Neural crest cell (in vitro differentiated cells): ENCODE measurements at regions not wholly inside any gene's neighbourhood (a gene's known extent, or its start where the extent isn't known, plus 50 kb on each side); places are given as distances from the start of the nearest gene placed in this dataset.

Source experiments
- DNase-seq: peaks from one replicate; pipeline ENCODE4 v3.0.0; 2021; ENCODE audit warnings: low read depth, mixed read lengths, low spot score
- H3K27ac Mint-ChIP-seq: one replicate; pipeline ENCODE4 v1.8.0; 2021; ENCODE audit warnings: mild to moderate bottlenecking, mixed read lengths; ENCODE audit not compliant: unreplicated experiment
- H3K27me3 Mint-ChIP-seq: 2 replicates; pipeline ENCODE4 v1.8.0; 2021; ENCODE audit warnings: low read depth, mild to moderate bottlenecking, mixed read lengths
- H3K36me3 Mint-ChIP-seq: 2 replicates; pipeline ENCODE4 v1.8.0; 2021; ENCODE audit warnings: low read depth, mild to moderate bottlenecking, mixed read lengths
- H3K4me1 Mint-ChIP-seq: 2 replicates; pipeline ENCODE4 v1.8.0; 2021; ENCODE audit warnings: mixed read lengths
- H3K4me3 Mint-ChIP-seq: one replicate; pipeline ENCODE4 v1.8.0; 2021; ENCODE audit warnings: mild to moderate bottlenecking, mixed read lengths
- H3K9me3 Mint-ChIP-seq: 2 replicates; pipeline ENCODE4 v1.8.0; 2021; ENCODE audit warnings: mixed read lengths
- TF ChIP-seq, protein P1 (sequence below): fragments of 200-600 bp; sonication (generic); conservative IDR thresholded peaks from 2 replicates; pipeline ENCODE4 v1.5.0; 2021; ENCODE audit warnings: antibody characterized with exemption, mild to moderate bottlenecking

DNA sequence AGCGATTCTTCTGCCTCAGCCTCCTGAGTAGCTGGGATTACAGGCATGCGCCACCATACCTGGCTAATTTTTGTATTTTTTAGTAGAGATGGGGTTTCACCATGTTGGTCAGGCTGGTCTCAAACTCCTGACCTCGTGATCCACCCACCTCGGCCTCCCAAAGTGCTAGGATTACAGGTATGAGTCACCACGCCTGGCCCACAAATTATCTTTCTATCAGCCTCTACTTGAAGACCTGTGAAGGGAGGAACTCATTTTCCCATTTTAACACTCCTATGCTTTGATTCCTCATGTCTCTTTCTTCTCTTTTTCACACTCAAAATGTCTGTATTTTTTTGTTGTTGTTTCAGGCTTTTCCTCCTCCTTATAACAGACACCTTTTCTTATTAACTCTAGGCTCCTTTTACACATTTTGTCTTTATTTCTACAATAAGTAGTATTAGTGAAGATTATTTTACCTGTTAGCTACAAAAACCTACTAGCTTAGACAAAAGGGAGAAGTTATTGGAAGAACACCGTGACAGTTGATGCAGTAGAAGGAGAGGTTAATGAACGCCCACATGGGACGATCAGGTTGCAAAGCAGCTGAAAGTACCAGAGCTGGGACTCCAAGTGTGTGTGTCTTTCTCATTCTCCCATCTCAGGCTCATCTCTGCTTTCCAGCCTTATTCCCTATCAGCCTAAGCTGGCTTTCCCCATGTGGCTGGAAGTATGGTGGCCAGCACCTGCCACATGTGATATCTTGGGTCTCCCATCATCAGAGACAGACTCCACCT, 97.6 kb upstream of the AGAP1 start:
- Mint-ChIP-seq H3K4me1 (peaks cover 8% of the 10 kb centered on the region), H3K36me3 (peaks cover 4% of the 10 kb centered on the region), H3K9me3 (peaks cover 12% of the 10 kb centered on the region), H3K27ac (no peak overlapping the region), H3K4me3 (no peak overlapping the region), H3K27me3 (no peaks in the 10 kb centered on the region)
- no peak for DNase-seq
- TF ChIP-seq, protein P1, sequence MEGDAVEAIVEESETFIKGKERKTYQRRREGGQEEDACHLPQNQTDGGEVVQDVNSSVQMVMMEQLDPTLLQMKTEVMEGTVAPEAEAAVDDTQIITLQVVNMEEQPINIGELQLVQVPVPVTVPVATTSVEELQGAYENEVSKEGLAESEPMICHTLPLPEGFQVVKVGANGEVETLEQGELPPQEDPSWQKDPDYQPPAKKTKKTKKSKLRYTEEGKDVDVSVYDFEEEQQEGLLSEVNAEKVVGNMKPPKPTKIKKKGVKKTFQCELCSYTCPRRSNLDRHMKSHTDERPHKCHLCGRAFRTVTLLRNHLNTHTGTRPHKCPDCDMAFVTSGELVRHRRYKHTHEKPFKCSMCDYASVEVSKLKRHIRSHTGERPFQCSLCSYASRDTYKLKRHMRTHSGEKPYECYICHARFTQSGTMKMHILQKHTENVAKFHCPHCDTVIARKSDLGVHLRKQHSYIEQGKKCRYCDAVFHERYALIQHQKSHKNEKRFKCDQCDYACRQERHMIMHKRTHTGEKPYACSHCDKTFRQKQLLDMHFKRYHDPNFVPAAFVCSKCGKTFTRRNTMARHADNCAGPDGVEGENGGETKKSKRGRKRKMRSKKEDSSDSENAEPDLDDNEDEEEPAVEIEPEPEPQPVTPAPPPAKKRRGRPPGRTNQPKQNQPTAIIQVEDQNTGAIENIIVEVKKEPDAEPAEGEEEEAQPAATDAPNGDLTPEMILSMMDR = no peak

GRCh38 chr2:235398321-235398720, 95.5 kb upstream of the AGAP1 start:
- Mint-ChIP-seq H3K4me1 (peaks cover 21% of the 10 kb centered on the region), H3K9me3 (peaks cover 12% of the 10 kb centered on the region), H3K27ac (no peak overlapping the region), H3K27me3 (no peaks in the 10 kb centered on the region), H3K36me3 (peaks cover 4% of the 10 kb centered on the region), H3K4me3 (no peak overlapping the region)
- DNase-seq = no peak
- TF ChIP-seq, protein P1 = no peak

GRCh38 chr2:235399895-235400294, 93.9 kb upstream of the AGAP1 start:
- H3K4me1 Mint-ChIP-seq = peaks cover 18% of the 10 kb centered on the region
- no peak for DNase-seq
- peaks cover 12% of the 10 kb centered on the region for H3K9me3 Mint-ChIP-seq
- H3K27me3 Mint-ChIP-seq = no peaks in the 10 kb centered on the region
- H3K27ac Mint-ChIP-seq = no peak overlapping the region
- TF ChIP-seq, protein P1 = no peak
- peaks cover 4% of the 10 kb centered on the region for H3K36me3 Mint-ChIP-seq
- H3K4me3 Mint-ChIP-seq = no peak overlapping the region

GRCh38 chr2:235402422-235402821, 91.4 kb upstream of the AGAP1 start:
- TF ChIP-seq, protein P1 = no peak
- no peak overlapping the region for H3K27ac Mint-ChIP-seq
- H3K36me3 Mint-ChIP-seq = peaks cover 4% of the 10 kb centered on the region
- peaks cover 14% of the 10 kb centered on the region for H3K4me1 Mint-ChIP-seq
- H3K9me3 Mint-ChIP-seq = peaks cover 8% of the 10 kb centered on the region
- no peaks in the 10 kb centered on the region for H3K27me3 Mint-ChIP-seq
- H3K4me3 Mint-ChIP-seq = no peak overlapping the region
- DNase-seq = no peak

- Mint-ChIP-seq H3K27me3 (no peaks in the 10 kb centered on the region), H3K27ac (no peak overlapping the region), H3K4me3 (no peak overlapping the region), H3K9me3 (peaks cover under 1% of the 10 kb centered on the region), H3K36me3 (peaks cover 4% of the 10 kb centered on the region), H3K4me1 (peaks cover 19% of the 10 kb centered on the region)
- no peak for DNase-seq
- TF ChIP-seq, protein P1 = no peak
These were observed 88.1 kb upstream of the AGAP1 start for GRCh38 chr2:235405612-235406361.
